Transverse colon (tissue), 4 donors: ENCODE measurements at regions not wholly inside any gene's neighbourhood (a gene's known extent, or its start where the extent isn't known, plus 50 kb on each side); places are given as distances from the start of the nearest gene placed in this dataset.

Experiments
- DNase-seq: peaks from one replicate; pipeline ENCODE4 v3.0.0-alpha.2; 2019
- H3K27ac ChIP-seq, 4 donors: fragments of 200-600 bp; sonication (generic); 2 replicates each; pipeline ENCODE4 v1.5.1; 2016 to 2018; ENCODE audit warnings: inconsistent platforms in 4 of 4
- H3K27me3 ChIP-seq: fragments of 200-600 bp; sonication (generic); 2 replicates; pipeline ENCODE4 v1.5.1; 2017; ENCODE audit warnings: inconsistent platforms
- H3K36me3 ChIP-seq, 4 donors: fragments of 200-600 bp; sonication (generic); 2 replicates each; pipeline ENCODE4 v1.5.1; 2017 to 2019; ENCODE audit warnings: inconsistent platforms in 4 of 4
- H3K4me1 ChIP-seq, 4 donors: fragments of 200-600 bp; sonication (generic); 2 replicates each; pipeline ENCODE4 v1.5.1; 2017 to 2020; ENCODE audit warnings: inconsistent platforms in 4 of 4
- H3K4me3 ChIP-seq, 4 donors: fragments of 200-600 bp; sonication (generic); 1 replicate in 1 of 4; 2 replicates in 3 of 4; pipeline versions ENCODE4 v1.5.1 to v1.6.1; 2017 to 2019; ENCODE audit warnings: inconsistent platforms in 4 of 4
- H3K9me3 ChIP-seq, 2 donors: fragments of 200-600 bp; sonication (generic); 2 replicates each; pipeline ENCODE4 v1.5.1; 2017 to 2019; ENCODE audit warnings: inconsistent platforms in 2 of 2
- CTCF ChIP-seq, 5 experiments: fragments of 200-600 bp in 3 of 5; fragments of 450-650 bp in 2 of 5; sonication (generic) in 3 of 5; IDR thresholded peaks; 1 replicate in 2 of 5; 2 replicates in 3 of 5; pipeline ENCODE4 v1.5.1; 2016 to 2017; ENCODE audit warnings: antibody characterized with exemption in 5 of 5, inconsistent platforms in 3 of 5, mild to moderate bottlenecking in 2 of 5, moderate library complexity in 1 of 5
- EP300 ChIP-seq: sonication (generic); formaldehyde crosslinking; IDR thresholded peaks from one replicate; pipeline ENCODE4 v1.6.1; 2017; ENCODE audit warnings: antibody characterized with exemption, low read depth
- POLR2A ChIP-seq: fragments of 450-650 bp; IDR thresholded peaks from one replicate; pipeline ENCODE4 v1.6.1; 2016; ENCODE audit warnings: antibody characterized with exemption, mild to moderate bottlenecking, moderate library complexity
- POLR2AphosphoS5 ChIP-seq, 3 donors: sonication (generic); formaldehyde crosslinking; IDR thresholded peaks; one replicate each; pipeline ENCODE4 v1.6.1; 2016; ENCODE audit warnings: antibody characterized with exemption in 3 of 3
- WGBS, 2 donors: methylation state at CpG; one replicate each; pipeline ENCODE4 v1.1.5; 2018; ENCODE audit warnings: low coverage in 1 of 2; 5-methylcytosine and 5-hydroxymethylcytosine counted together
- in situ Hi-C, 4 donors: fragments of 200-750 bp; cut with MboI; loops; one replicate each; pipeline versions ENCODE4 v1.15.0 to v1.15.1; 2017; ENCODE audit warnings: low sequenced_read_pairs in 3 of 4, low pct_ligation_motif_present in 1 of 4, low pct_unique_long_range_greater_than_20kb in 1 of 4
- intact Hi-C: fragments of 100-400 bp; cut with DNase I; formaldehyde crosslinking; loops from one replicate; pipeline ENCODE4 v1.15.1; 2023; ENCODE audit warnings: low total_unique reads

GRCh38 chr10:90989378-90989777 lies 68.5 kb upstream of the ANKRD1 start:
- peaks cover 5% of the 10 kb centered on the region for H3K27me3 ChIP-seq
- WGBS, 2 donors = 83 to 84% methylated on average over 3 of the region's 3 CpGs
- no peak overlapping the region for H3K27ac ChIP-seq
- in situ Hi-C loops = no loop called here
- no peaks in the 10 kb centered on the region for H3K36me3 ChIP-seq
- intact Hi-C loops = no loop called here
- H3K4me1 ChIP-seq = no peaks in the 10 kb centered on the region
- H3K9me3 ChIP-seq = no peaks in the 10 kb centered on the region
- TF ChIP-seq POLR2AphosphoS5 (IDR thresholded peaks at IDR 0.05) = no peak
- TF ChIP-seq CTCF (IDR thresholded peaks at IDR 0.05) = no peak
- no peak for TF ChIP-seq POLR2A
- TF ChIP-seq EP300 = no peak
- no peak overlapping the region for H3K4me3 ChIP-seq
- no peak for DNase-seq

- H3K36me3 ChIP-seq = no peaks in the 10 kb centered on the region
- DNase-seq = no peak
- 50 to 58% methylated on average over 2 of the region's 2 CpGs for WGBS, 2 donors
- no peak overlapping the region for H3K4me3 ChIP-seq
- H3K27ac ChIP-seq = no peak overlapping the region
- no peak for TF ChIP-seq CTCF (IDR thresholded peaks at IDR 0.05)
- H3K9me3 ChIP-seq = no peaks in the 10 kb centered on the region
- H3K4me1 ChIP-seq = no peaks in the 10 kb centered on the region
- in situ Hi-C loops (no loop called here), intact Hi-C loops (no loop called here)
- peaks cover 5% of the 10 kb centered on the region for H3K27me3 ChIP-seq
These were observed 71.6 kb upstream of the ANKRD1 start for GRCh38 chr10:90992462-90992861.

GRCh38 chr10:90993340-90993739 lies 72.5 kb upstream of the ANKRD1 start:
- H3K27me3 ChIP-seq = peaks cover 5% of the 10 kb centered on the region
- TF ChIP-seq CTCF (IDR thresholded peaks at IDR 0.05) = no peak
- TF ChIP-seq POLR2AphosphoS5 (IDR thresholded peaks at IDR 0.05) = no peak
- TF ChIP-seq POLR2A = no peak
- TF ChIP-seq EP300 = no peak
- H3K4me1 ChIP-seq = no peaks in the 10 kb centered on the region
- DNase-seq = no peak
- WGBS, 2 donors = 55 to 60% methylated on average over 3 of the region's 3 CpGs
- intact Hi-C loops = no loop called here
- no peak overlapping the region for H3K4me3 ChIP-seq
- H3K9me3 ChIP-seq = no peaks in the 10 kb centered on the region
- H3K36me3 ChIP-seq = no peaks in the 10 kb centered on the region
- in situ Hi-C loops = no loop called here
- H3K27ac ChIP-seq = no peak overlapping the region

GRCh38 chr10:90997670-90998069 lies 76.8 kb upstream of the ANKRD1 start:
- no peaks in the 10 kb centered on the region for H3K4me1 ChIP-seq
- intact Hi-C loops = no loop called here
- TF ChIP-seq POLR2A (no peak), POLR2AphosphoS5 (IDR thresholded peaks at IDR 0.05) (no peak)
- no peak for DNase-seq
- no peak overlapping the region for H3K27ac ChIP-seq
- no peaks in the 10 kb centered on the region for H3K36me3 ChIP-seq
- in situ Hi-C loops = no loop called here
- 82 to 83% methylated on average over 2 to 3 of the region's 3 CpGs for WGBS, 2 donors
- H3K4me3 ChIP-seq = no peak overlapping the region
- no peaks in the 10 kb centered on the region for H3K9me3 ChIP-seq
- H3K27me3 ChIP-seq = peaks cover 5% of the 10 kb centered on the region

- in situ Hi-C loops (no loop called here), intact Hi-C loops (no loop called here)
- Histone ChIP-seq H3K27ac (no peak overlapping the region), H3K4me1 (no peaks in the 10 kb centered on the region), H3K36me3 (no peaks in the 10 kb centered on the region), H3K27me3 (peaks cover 2% of the 10 kb centered on the region), H3K4me3 (no peak overlapping the region), H3K9me3 (no peaks in the 10 kb centered on the region)
- WGBS, 2 donors = 80 to 87% methylated on average over 4 to 11 of the region's 11 CpGs
- no peak for DNase-seq
- TF ChIP-seq POLR2A (no peak), CTCF (IDR thresholded peaks at IDR 0.05) (no peak), POLR2AphosphoS5 (IDR thresholded peaks at IDR 0.05) (no peak), EP300 (no peak)
These were observed 78.0 kb upstream of the ANKRD1 start for GRCh38 chr10:90998733-90999511.
